HepG2 (cell line): ENCODE measurements at regions not wholly inside any gene's neighbourhood (a gene's known extent, or its start where the extent isn't known, plus 50 kb on each side); places are given as distances from the start of the nearest gene placed in this dataset.

Experiments used
- ATAC-seq: fragments of 200-7000 bp; cut with Tn5 transposase; 3 replicates; pipeline ENCODE4 v1.9.1; 2020; ENCODE audit warnings: mild to moderate bottlenecking, moderate library complexity
- BruUV-seq: library from RNA; stranded (reverse); fragments of 400-500 nt; replicated peaks from 2 replicates; lab custom pipeline; 2021; lab: Mats Ljungman, UMichigan
- CTCF ChIA-PET: fragments of 300-600 bp; formaldehyde crosslinking; extraction: SDS; loops from one replicate; lab custom pipeline; 2021; ENCODE audit warnings: low total read pairs, inconsistent platforms, low intra/inter-chr PET ratio; lab: Yijun Ruan, JAX
- POLR2A ChIA-PET: fragments of 350-600 bp; sonication (Branson Sonifier 250); formaldehyde crosslinking; loops from one replicate; lab custom pipeline; 2020; ENCODE audit warnings: antibody characterized with exemption, inconsistent platforms; lab: Yijun Ruan, JAX
- DNase-seq: peaks from one replicate; pipeline ENCODE4 v3.0.0-alpha.2; 2015; ENCODE audit warnings: low spot score
- FAIRE-seq: peaks from 3 replicates; lab custom pipeline; 2011; peaks lifted over from hg19 to GRCh38; lab: Jason Lieb, UNC
- H2AFZ ChIP-seq: one replicate; pipeline ENCODE4 v1.6.1; 2011; ENCODE audit warnings: low read length, inconsistent platforms
- H3K27ac ChIP-seq: fragments of 300-600 bp; 3 replicates; pipeline ENCODE4 v1.8.0; 2011; ENCODE audit warnings: mixed run types, mild to moderate bottlenecking, mixed read lengths, low read length, inconsistent platforms; ENCODE audit not compliant: insufficient read depth; ENCODE audit errors: extremely low read length
- H3K27me3 ChIP-seq, 2 experiments: fragments of 200-600 bp in 1 of 2; 2 replicates in 1 of 2; 3 replicates in 1 of 2; pipeline versions ENCODE4 v1.6.0 to v1.8.0; 2011; ENCODE audit warnings: low read length in 2 of 2, mild to moderate bottlenecking in 2 of 2, moderate library complexity in 2 of 2, inconsistent platforms in 1 of 2; ENCODE audit not compliant: insufficient read depth in 2 of 2, control insufficient read depth in 1 of 2
- H3K36me3 ChIP-seq, 2 experiments: fragments of 200-600 bp in 1 of 2; replicated peaks in 1 of 2; 2 replicates in 1 of 2; 3 replicates in 1 of 2; pipeline versions ENCODE4 v1.5.1 to v1.8.0; 2011; ENCODE audit warnings: low read length in 2 of 2, inconsistent platforms in 1 of 2; ENCODE audit not compliant: insufficient read depth in 2 of 2, control insufficient read depth in 1 of 2
- H3K4me1 ChIP-seq: 2 replicates; pipeline ENCODE4 v1.5.1; 2012; ENCODE audit warnings: low read length, inconsistent platforms; ENCODE audit not compliant: insufficient read depth
- H3K4me2 ChIP-seq: 2 replicates; pipeline ENCODE4 v1.6.0; 2011; ENCODE audit warnings: low read depth, low read length, inconsistent platforms
- H3K4me3 ChIP-seq, 3 experiments: fragments of 200-600 bp in 1 of 3; sonication (generic), shearing (Covaris generic) in 1 of 3; replicated peaks in 1 of 3; 2 replicates each; pipeline ENCODE4 v1.5.1; 2011 to 2016; ENCODE audit warnings: low read length in 3 of 3, inconsistent platforms in 2 of 3, low read depth in 2 of 3, mild to moderate bottlenecking in 2 of 3, control low read depth in 1 of 3, mixed read lengths in 1 of 3; ENCODE audit not compliant: insufficient read depth in 1 of 3
- H3K79me2 ChIP-seq: one replicate; pipeline ENCODE4 v1.6.1; 2011; ENCODE audit warnings: low read length, inconsistent platforms; ENCODE audit not compliant: insufficient read depth
- H3K9ac ChIP-seq: 2 replicates; pipeline ENCODE4 v1.6.0; 2011; ENCODE audit warnings: mild to moderate bottlenecking, low read depth, low read length, inconsistent platforms; ENCODE audit not compliant: insufficient read depth
- H3K9me3 ChIP-seq: 2 replicates; pipeline ENCODE4 v1.5.1; 2012; ENCODE audit warnings: mild to moderate bottlenecking, low read length
- H4K20me1 ChIP-seq: 2 replicates; pipeline ENCODE4 v1.6.0; 2011; ENCODE audit warnings: inconsistent platforms, mild to moderate bottlenecking, low read length, moderate library complexity; ENCODE audit not compliant: insufficient read depth
- BCL6 ChIP-seq: IDR thresholded peaks from 2 replicates; pipeline ENCODE4 v1.6.1; 2016; ENCODE audit warnings: missing genetic modification reagents, missing compliant biosample characterization
- CHCHD3 ChIP-seq: sonication (generic); formaldehyde crosslinking; IDR thresholded peaks from 2 replicates; pipeline ENCODE4 v1.8.0; 2022; ENCODE audit warnings: mild to moderate bottlenecking, missing genetic modification reagents, moderate library complexity
- EP300 ChIP-seq, 3 experiments: sonication (generic) in 1 of 3; formaldehyde crosslinking in 1 of 3; IDR thresholded peaks; 2 replicates each; pipeline versions ENCODE4 v1.5.1 to v1.6.1; 2011 to 2020; ENCODE audit warnings: low read depth in 2 of 3, low read length in 2 of 3, borderline replicate concordance in 1 of 3, improper control_type of control experiment in 1 of 3, mild to moderate bottlenecking in 1 of 3, missing genetic modification reagents in 1 of 3, moderate library complexity in 1 of 3
- HDAC1 ChIP-seq: sonication (generic); formaldehyde crosslinking; IDR thresholded peaks from 2 replicates; pipeline ENCODE4 v1.5.1; 2020; ENCODE audit warnings: mild to moderate bottlenecking, missing genetic modification reagents
- LCORL ChIP-seq, 2 experiments: fragments of 450-650 bp in 1 of 2; sonication (generic) in 1 of 2; formaldehyde crosslinking in 1 of 2; IDR thresholded peaks; 2 replicates each; pipeline versions ENCODE4 v1.5.0 to v1.6.1; 2017 to 2020; ENCODE audit warnings: antibody characterized with exemption in 1 of 2, missing genetic modification reagents in 1 of 2
- MED13 ChIP-seq: sonication (generic); formaldehyde crosslinking; IDR thresholded peaks from 2 replicates; pipeline ENCODE4 v1.5.0; 2020; ENCODE audit warnings: missing genetic modification reagents
- MEIS1 ChIP-seq: sonication (generic); formaldehyde crosslinking; IDR thresholded peaks from 2 replicates; pipeline ENCODE4 v1.9.0; 2021; ENCODE audit warnings: mild to moderate bottlenecking, missing genetic modification reagents, moderate library complexity, borderline replicate concordance
- NONO ChIP-seq, 2 experiments: fragments of 450-650 bp in 1 of 2; sonication (generic) in 1 of 2; formaldehyde crosslinking in 1 of 2; IDR thresholded peaks in 1 of 2; conservative IDR thresholded peaks in 1 of 2; 2 replicates each; pipeline versions ENCODE4 v1.6.1 to v1.8.0; 2017 to 2022; ENCODE audit warnings: mild to moderate bottlenecking in 1 of 2, missing genetic modification reagents in 1 of 2, moderate library complexity in 1 of 2
- NR2C2 ChIP-seq: sonication (generic); formaldehyde crosslinking; IDR thresholded peaks from 2 replicates; pipeline ENCODE4 v1.4.0; 2020; ENCODE audit warnings: missing genetic modification reagents, mild to moderate bottlenecking, moderate library complexity, borderline replicate concordance
- WGBS: methylation state at CpG from one replicate; pipeline ENCODE4 v1.1.6; 2017; ENCODE audit warnings: low lambda C conversion rate; 5-methylcytosine and 5-hydroxymethylcytosine counted together
- in situ Hi-C: cut with HindIII; loops from 2 replicates; pipeline ENCODE4 v1.10.0; 2017; ENCODE audit warnings: low pct_unique_long_range_greater_than_20kb; ENCODE audit not compliant: extremely low pct_ligation_motif_present
- intact Hi-C: fragments of 100-400 bp; cut with micrococcal nuclease; formaldehyde crosslinking; loops from one replicate; pipeline ENCODE4 v1.10.0; 2022; ENCODE audit not compliant: unreplicated experiment

- no peak overlapping the region for H3K4me3 ChIP-seq
- ATAC-seq: no peak
- H4K20me1 ChIP-seq: no peaks in the 10 kb centered on the region
- no peak overlapping the region for H3K27ac ChIP-seq
- DNase-seq: no peak
- no peaks in the 10 kb centered on the region for H3K9me3 ChIP-seq
- H2AFZ ChIP-seq: no peak overlapping the region
- H3K36me3 ChIP-seq: no peaks in the 10 kb centered on the region
- in situ Hi-C loops: no loop called here
- CTCF ChIA-PET: no interaction called here
- BruUV-seq: no TSS peak
- H3K79me2 ChIP-seq: no peaks in the 10 kb centered on the region
- H3K4me1 ChIP-seq: no peaks in the 10 kb centered on the region
- POLR2A ChIA-PET: no interaction called here
- 2% methylated on average over 2 of the region's 2 CpGs for WGBS
- TF ChIP-seq MEIS1 (CRISPR knock-in tag): no peak
- no peak for TF ChIP-seq BCL6 (CRISPR knock-in tag)
- no peak for TF ChIP-seq NONO (IDR thresholded peaks at IDR 0.05)
- TF ChIP-seq NONO (CRISPR knock-in tag; conservative IDR thresholded peaks at IDR 0.05): no peak
- no peak for TF ChIP-seq HDAC1 (CRISPR knock-in tag)
- TF ChIP-seq LCORL (IDR thresholded peaks at IDR 0.05): no peak
- no peak for TF ChIP-seq LCORL (CRISPR knock-in tag; IDR thresholded peaks at IDR 0.05)
- no peak for TF ChIP-seq CHCHD3
- no peak for TF ChIP-seq MED13
- no peaks in the 10 kb centered on the region; a peak in 1 of 5 replicates for H3K27me3 ChIP-seq
- H3K4me2 ChIP-seq: no peak overlapping the region
- intact Hi-C loops: no loop called here
- FAIRE-seq: no peak
- no peak overlapping the region for H3K9ac ChIP-seq
These were observed 1160.2 kb downstream of the EPHA7 start for GRCh38 chr6:92259171-92259570.

DNA sequence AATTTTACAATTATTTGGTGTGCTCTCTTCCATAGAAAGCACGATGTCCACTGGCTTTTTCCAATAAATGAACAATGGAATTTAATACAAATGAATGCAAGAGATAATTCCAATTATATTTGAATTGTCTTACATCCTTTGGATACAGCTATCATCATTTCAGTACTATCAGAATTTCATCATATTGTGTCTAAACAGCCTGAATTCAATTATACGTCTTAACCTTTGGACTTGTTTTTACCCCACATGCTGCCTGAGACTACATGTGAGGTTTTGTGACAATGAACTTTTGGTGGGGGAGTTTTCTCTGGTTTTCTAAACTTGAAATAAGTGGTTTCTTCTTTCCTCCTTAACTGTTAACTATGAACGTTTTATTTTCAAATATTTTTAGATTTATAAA is 1176.0 kb downstream of the EPHA7 start:
- H3K9me3 ChIP-seq: no peaks in the 10 kb centered on the region
- ChIA-PET POLR2A (no interaction called here), CTCF (no interaction called here)
- H3K36me3 ChIP-seq: no peaks in the 10 kb centered on the region
- no peak overlapping the region for H3K27ac ChIP-seq
- H3K79me2 ChIP-seq: no peaks in the 10 kb centered on the region
- H3K9ac ChIP-seq: no peak overlapping the region
- DNase-seq (no peak), FAIRE-seq (no peak), ATAC-seq (no peak)
- no peak for TF ChIP-seq EP300 (IDR thresholded peaks at IDR 0.05; ENCODE audit: low read depth in 2 of 2, low read length in 2 of 2)
- TF ChIP-seq EP300 (CRISPR knock-in tag; IDR thresholded peaks at IDR 0.05; ENCODE audit: borderline replicate concordance): no peak
- TF ChIP-seq NR2C2: no peak
- no peaks in the 10 kb centered on the region for H3K27me3 ChIP-seq
- no peak overlapping the region for H2AFZ ChIP-seq
- no TSS peak for BruUV-seq
- no peak overlapping the region for H3K4me3 ChIP-seq
- no peaks in the 10 kb centered on the region for H4K20me1 ChIP-seq
- WGBS: 3% methylated on average over 3 of the region's 3 CpGs
- in situ Hi-C loops (no loop called here), intact Hi-C loops (no loop called here)
- no peak overlapping the region for H3K4me2 ChIP-seq
- no peaks in the 10 kb centered on the region for H3K4me1 ChIP-seq
